ENCODE measurements at regions not wholly inside any gene's neighbourhood (a gene's known extent, or its start where the extent isn't known, plus 50 kb on each side); places are given as distances from the start of the nearest gene placed in this dataset.

DNA sequence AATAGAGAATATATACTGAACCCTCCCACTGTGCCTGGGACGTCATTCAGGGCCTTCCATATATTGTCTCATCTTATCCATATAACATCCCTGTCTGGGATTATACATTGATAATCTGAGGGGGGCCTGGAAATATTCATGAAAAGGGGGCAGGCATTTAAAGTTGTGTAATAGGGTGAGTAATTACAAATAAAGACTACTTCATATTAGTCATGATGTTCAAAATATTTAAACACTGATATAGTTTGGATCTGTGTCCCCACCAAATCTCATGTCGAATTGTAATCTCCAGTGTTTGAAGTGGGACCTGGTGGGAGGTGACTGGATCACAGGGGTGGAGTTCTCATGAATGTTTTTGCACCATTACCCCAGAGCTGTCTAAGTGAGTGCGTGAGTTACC is 97.8 kb downstream of the AQP9 start:
- no peak for DNase-seq

DNA sequence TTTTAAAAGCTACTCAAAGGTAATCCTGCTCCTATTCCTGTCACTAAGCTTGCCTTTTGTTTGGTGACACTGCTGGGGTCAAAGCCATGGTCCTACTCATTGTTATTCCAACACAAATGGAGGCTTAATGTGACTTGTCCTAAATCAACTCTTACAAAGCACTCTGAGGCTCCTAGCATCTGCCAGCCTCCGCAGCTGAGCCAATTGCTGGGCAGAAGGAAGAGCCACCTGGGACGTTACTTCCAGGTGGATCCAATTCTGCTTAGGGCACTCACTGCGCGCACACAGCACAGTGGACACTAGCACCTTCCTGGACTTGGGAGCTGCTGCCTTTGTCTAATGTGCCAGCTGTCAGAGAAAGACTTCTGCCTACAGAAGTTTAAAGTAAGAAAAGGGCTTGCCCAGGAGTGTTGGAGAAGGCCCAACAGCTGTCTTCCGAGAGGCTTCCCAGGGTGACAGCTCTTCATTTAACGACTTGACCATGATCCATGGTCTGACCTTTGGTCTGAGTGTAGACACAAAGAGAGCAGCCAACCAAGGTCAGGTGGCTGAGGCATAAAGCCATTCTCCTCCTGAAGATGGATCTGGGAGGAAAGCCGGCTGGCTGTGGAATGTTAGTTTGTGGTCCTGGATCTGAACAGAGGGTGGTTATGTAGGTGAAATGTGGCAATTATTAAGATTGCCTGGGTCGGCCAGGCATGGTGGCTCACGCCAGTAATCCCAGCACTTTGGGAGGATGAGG is 102.2 kb downstream of the AQP9 start:
- no peak for DNase-seq

DNA sequence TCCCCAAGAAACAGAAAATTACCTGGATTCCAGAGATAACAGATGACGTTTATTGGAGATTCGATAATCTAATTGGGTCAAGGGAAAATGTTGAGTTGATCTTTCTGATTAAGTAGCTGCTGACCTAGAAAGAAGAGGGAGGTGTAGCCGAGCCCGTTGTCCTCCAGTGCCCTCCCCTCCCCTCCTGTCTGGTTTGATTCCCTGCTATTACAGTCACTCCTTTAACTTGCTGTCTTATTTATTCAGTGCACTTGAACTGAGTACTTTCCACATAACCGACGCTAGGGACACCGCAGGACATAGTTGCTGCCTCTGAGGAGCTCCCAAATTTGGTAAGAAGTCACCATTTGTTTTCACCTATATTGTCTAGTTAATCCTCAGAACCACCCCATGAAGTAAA is 103.7 kb downstream of the AQP9 start:
- DNase-seq: peak; percentile 75

DNA sequence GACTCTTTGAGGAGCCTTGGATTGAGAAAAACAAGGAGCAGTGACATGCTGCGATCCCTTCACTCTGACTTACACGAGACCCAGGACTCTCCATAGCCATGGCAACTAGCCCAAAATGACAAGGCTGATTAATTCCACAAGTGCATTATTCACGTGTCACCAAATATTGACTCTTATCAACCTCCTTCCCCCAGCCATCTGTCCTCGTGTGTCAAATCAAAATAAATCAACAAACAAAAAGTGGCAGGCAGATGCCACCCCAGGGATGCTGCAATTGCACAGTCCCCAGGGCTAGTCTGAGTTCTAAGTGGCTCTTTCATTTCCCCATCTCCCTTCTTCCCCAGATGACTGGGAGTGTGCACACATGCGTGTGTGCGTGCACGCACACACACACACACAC is 104.9 kb downstream of the AQP9 start:
- DNase-seq: peak; percentile 68

DNA sequence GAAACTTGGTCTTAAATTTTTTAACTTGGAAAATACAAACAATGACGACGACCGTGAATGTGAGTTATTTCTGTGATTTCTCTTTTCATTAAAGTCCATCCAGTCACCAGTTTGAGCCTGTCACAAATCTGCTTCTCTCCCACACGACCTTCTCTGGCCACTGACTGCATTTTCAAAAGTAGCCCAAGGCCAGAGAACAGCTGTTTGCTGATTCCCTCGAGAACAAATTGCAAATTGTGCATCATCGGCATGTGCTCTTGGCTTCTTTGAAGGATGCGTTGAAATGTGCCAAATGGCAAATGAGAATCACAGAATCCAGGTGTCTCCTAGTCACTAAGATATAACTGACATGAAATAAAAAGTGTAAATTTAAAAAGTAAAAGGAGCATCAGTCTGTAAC is 106.4 kb downstream of the AQP9 start:
- no peak for DNase-seq

DNA sequence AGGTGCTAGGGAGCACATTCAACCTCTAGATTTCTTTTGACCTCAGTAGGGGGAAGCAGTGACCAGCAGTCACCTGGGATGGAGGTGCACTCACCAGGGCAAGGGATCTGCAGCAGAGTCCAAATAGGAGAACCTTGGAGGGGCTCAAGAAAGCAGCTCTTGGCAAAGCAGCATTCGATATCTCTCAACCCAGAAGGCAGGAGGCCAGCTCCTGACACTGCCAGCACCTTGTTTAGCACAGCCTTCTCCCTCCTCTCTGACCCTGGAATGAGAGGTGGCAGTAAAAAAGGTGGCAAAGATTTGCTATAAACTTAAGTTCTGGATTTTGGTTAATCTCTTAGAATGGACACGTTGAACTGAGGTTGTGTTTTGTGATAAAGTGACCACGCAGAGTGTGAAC is 107.9 kb downstream of the AQP9 start:
- no peak for DNase-seq

DNA sequence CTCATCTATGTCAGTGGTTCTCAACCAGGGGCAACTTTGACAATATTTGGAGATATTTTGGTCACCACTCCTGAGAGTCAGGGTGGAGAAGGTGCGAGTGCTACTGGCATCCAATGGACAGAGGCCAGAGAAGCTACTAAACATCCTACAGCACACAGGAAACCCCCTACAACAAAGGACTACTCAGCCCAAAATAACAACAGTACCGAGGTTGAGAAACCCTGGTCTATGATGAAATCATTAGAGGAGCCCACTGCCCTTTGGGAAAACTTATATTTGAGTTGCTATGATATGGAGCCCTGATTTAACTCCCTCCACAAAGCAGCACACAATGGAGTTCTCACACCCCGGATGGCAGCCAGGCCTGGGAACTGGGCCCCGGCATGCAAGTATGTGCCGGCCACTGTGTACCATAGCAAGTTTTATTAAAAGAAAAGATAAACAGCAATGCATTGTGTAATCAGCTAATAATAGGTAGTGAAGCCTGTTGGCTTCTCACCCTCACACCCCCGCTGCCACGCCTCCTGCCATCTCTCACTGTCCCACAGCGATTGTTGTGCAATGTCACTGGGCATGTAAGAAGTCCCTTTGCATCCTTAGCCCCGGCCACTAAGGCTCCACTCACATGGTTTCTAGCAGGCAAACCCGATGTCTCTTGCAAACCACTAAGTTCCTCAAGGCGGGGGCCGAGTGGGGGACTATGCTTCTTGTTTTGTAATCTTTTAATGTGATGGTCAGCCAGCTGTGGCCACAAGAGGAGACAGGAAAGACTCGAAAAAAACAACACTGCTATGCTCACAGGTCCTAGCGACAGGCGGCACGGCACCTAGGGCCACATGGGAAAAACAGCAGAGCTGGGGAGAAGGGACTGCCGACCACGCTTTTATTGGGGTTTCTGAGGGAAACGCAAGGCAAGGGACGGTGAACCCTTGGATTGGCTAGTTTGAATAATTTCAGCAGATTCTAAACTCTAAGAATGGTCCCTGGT is 110.0 kb downstream of the AQP9 start:
- DNase-seq: no peak

DNA sequence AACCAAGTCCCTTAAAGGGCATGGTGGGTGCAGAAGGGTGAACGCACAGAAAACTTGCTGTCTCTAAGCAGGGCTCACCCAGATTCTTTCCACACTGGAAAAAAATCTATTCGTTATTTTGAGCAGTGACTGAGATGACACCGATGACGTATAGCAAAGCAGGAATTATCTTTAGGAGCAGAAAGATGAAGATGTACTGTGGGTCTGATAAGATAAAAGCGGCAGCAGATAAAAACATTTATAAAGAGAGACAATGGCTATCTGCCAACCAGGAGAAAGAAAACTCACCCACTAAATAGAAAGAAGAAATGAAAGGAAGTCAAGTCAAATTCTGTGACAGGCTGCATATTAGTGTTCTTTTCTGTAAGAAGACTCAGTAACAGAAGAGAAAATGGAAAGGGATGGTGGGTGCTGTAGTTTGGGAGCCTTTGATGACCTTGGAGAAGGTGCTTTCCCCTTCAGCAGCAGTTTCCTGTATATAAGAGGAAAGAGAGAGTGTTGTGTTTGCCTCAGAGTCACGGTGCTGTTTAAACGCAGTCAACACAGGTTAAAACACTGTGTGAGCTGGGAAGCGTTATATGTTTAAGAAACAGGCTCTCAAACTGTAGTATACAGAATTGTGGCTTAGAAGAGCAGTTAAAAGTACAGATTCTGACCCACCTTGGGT is 111.6 kb downstream of the AQP9 start:
- DNase-seq: no peak

DNA sequence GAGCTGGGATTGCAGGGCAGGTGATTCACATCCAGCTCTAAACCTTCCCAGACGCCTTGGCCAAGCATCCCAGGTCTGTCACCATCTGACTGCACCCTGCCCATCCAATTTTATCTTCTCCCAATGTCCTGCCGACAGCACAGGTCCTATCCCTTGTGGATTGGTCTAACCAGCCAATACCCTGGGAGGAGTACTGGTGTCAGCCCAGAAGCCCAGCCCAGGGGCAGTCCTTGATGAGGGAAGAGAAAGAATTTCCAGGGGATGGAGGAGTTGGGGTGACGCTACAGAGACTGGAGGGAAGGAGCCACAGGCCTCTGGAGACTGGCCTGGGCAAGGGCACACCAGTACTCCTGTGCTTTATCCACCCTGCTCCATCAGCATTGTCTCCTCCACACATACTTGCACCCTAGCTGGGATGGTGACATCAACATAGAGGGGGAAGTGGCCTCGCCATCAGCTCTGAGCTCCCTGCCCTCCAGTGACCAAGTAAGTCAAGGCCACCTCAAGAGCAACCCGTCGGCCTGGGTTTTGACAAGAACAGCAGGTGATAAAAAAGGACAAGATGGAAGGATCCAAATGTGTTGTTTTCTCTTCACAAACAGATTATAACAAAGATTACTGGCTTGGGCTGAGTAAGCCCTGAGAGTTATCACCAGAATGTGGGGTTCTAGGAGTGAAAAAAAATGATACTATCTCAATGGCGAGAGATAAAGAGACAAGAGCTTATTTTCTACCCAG is 114.6 kb downstream of the AQP9 start:
- no peak for DNase-seq

DNA sequence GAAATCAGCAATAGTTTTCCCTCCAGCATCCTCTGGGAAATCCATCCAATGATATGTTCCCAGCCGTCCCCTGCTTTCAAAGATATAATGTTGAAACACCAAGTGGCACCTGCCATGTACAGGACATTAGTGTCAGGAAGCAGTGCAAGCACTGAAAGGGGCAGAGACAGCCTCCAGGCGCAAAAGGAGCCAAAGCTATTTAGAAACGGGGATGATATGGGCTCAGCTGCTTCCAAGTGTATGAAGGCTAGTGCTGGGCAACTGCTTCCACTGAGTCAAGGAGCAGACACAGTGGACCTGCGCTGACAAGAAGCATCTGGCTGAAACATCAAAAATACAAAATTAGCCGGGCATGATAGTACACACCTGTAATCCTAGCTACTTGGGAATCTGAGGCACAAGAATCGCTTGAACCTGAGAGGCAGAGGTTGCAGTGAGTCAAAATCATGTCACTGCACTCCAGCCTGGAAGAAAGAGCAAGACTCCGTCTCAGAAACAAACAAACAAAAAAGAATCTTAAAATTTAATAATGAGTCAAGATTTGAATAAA is 119.7 kb downstream of the AQP9 start:
- peak; percentile 48 for DNase-seq

DNA sequence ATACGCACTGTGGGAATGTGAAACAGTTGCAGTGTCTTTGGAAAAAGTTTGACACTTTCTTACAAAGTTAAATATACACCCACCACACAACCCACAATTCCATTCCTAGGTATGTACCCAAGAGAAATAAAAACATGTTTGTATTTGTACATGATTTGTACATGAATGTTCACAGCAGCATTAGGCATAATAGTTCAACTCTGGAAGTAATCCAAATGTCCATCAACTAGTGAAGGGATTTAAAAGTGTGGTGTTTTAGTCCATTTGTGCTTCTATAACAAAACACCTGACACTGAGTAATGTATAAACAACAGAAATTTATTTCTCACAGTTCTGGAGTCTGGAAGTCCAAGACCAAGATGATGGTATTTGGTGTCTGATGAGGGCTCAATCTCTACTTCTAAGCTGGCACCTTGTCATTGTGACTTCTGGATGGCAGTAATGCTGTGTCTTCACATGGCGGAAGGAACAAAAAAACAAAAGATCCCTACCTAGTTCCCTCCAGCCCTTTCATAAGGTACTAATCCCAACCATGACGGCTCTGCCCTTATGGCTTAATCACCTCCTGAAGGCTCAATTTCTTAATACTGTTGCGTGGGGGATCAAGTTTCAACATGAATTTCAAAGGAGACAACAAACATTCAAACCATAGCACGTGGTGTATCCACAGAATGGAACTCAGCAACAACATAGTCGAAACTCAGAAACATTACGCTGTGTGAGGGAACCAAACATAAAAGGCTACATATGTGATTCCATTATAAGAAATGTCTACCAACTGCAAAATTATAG is 120.5 kb downstream of the AQP9 start:
- peak; percentile 35 for DNase-seq

DNA sequence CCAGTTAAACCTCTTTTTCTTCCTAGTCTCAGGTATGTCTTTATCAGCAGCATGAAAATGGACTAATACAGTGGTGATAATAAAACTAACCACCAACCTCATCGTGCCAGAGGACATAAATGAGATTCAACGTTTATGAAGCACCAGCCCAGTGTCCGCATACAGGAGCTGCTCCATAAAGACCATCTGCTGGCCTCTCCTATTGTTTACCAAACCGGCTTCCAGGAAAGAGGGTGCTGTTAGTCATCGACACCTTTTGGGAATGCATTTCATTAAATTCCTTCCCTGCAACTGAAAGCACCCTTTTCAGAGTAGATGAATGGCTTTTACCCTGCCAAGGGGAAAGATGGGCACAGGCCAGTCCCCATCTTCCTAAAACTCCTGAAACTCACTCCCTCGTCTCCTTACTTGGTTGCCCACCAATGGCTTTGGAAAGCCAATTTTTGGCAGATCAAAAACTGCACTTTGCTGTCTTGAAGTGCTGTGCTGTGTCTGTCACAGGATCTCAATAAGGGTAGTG is 122.1 kb downstream of the AQP9 start:
- DNase-seq: peak; percentile 62

DNA sequence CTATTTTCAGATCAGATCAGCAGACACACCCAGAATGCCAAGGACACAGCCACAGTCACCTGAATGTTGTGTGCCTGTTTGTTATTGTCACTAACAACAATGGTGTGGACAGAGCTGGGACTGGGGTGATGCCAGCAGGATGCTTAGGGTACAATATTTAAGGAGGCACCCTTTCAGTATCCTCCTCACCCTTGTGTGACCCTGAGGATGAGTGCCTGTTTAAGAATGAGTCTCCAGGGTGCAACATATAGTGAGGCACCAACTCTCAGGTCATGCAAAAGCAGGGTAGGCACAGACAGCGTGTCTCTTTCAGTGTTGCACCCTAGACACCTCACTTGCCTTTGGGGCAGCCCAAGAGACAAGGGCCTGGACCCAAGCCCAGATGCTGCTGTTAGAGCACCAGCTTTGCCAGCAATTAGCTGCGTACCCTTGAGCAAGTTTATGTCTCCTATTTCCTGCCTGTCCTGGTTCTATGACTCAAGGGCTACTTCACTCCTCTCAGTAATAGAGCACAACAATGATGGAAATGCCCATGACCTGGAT is 122.6 kb downstream of the AQP9 start:
- DNase-seq: peak; percentile 47

DNA sequence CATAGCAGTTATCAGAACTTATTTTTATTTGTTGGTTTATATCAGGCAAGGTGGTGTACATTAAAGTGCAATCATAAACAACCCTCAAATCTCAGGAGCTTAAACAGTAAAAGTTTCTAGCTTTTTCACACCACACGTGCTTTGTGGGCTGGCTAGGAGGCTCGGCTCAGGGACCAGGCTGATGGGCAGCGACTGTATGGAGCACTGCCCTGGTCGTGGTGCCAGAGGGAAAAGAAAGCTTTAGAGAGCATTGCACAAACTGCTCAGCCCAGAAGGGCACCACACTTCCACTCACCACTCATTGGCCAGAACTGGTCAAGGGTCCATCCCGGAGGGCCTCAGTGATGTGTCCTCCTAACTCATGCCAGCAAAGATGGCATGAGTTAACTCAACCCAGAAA is 123.2 kb downstream of the AQP9 start:
- DNase-seq: no peak

DNA sequence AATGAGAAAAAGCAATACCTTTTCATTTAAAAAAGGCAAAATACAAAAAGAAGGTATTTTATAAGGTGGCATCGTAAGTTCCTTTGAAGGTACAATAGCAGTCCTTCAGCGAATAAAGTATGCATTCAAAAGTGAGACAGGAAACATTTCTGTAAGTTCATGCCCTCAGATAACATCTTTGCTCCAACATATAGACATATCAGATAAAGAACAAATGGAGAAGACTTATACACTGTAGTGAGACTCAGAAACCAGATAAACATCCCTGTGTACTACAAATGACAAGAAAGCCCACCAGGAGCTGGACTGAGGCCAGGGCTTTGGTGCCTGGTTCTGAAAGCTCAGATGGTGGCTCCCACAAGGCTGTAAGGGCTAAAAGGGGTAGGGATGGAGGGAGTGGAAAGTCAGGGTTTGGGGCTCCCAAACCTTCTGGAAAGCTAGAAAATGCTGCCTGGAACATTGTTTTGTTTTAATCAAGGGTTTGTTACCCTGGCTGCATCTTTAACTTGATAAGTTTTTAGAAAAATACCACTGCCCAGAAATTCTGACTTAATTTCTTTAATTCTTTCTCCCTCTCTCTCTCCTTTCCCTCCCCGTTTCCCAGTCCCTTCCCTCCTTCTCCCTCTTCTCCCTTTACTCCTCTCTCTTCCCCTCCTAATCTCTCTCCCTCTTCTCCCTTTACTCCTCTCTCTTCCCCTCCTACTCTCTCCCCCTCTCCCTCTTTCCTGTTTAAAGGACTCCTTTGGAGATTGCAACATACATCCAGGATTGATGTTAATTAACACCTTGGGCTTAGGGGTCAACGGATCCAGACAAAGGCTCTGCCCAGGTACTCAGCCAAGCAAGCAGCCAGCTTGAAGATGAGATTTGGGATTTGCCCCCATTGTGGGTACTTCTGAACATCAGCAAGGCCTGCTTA is 126.1 kb downstream of the AQP9 start:
- no peak for DNase-seq

DNA sequence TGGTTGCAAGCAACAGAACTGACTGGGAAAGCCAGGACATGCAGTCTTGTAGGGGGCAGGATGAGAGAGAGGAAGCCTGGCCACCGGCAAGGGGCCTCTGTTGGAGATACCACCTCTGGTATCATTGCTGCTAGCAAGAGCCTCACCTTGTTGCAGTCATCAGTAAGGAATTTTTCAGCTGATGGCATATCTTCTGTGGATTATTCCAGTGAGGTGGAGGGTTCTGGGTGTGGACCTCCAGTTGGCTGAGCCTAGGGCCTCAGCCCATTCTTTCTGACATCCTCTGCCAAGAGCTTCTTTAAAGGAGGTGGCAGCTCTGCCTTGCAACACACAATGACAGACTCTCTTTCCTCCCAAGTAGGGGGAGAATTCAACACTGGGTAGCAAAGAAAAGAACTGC is 128.9 kb downstream of the AQP9 start:
- no peak for DNase-seq

DNA sequence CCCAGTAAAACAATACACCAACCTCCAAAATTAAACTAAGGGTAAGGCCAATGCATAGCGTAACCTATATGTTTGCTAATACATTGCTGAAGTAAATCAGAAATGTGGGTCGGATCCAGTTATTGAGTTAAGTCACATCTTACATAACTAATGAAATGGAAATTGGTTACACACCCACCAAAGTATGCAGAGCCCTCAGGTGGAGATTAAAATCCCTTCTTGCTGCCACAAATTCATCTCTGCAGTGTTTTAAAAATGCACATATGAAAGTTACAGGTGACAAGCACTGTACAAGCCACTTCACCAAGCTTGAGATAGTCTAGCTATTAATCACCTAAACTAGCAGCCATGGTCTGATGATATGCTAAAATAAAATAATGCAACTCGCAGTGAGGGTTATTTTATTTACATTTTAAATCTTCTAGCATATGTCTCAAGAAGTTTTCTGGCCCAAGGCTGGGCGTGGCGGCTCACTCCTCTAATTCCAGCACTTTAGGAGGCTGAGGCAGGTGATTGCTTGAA is 130.6 kb downstream of the AQP9 start:
- no peak for DNase-seq

DNA sequence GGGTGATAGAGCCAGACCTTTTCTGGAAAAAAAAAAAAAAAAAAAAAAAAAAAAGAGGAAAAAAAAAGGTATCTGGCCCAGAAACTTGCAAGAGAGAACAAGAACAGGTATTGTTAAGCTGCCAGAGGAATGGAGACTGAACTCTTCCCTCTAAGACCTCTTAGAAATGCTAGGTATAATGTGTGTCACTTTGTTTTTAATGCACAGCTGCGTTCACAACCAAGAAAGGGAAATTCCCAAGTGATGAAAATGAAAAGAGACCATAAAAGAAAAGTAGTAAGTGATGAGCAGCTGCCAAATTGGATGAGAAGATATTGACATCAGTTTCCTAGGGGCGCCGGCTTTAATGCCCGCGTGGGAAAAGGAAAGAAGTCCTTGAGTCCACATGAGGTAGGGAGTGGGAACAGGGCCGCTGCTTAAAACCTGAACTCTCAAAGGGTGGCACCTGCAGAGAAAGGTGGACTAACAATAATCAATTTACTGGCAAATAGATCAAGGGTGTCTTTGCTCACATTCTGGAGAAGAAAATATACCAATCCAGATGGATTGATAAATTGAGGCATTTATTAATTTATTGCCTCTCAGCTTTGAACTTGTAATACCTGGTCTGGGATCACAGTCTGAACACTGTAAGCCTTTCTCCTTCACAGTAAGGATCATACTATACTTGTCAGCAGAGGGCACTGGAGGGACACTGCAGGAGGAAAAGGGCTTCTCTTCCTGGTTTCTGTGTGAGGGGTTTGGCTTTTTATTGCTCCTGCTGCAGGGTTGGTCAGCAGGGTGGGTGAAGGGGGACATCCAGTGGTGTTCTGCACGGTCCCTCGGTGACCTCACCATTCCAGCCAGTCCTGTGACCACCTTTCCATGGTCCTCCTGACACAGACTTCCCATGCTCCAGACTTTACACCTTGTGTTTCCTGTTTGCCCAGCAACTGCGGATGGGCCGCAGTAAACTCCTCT is 131.6 kb downstream of the AQP9 start:
- DNase-seq: peak; percentile 57

DNA sequence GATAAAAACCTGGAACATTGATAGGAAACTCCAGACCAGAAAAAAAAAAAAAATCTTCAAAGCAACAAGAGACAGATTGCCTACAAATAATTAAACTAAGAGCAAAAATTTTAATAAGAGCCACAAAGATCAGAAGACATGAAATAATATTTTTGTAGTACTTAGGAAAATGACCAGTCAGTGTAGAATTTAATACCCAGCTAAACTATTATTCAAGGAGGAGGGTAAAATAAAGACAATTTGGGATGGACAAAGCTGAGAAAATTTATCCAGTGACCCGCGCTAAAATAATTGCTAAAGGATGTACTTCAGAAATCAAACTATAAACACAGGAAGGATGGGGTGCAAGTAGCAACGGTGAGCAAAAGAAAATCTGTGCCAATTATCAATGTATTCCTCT is 133.2 kb downstream of the AQP9 start:
- no peak for DNase-seq

Data from NCI-H510A treated with DMSO at 0.1 percent for 48 hours (cell line).